ENCODE measurements at regions not wholly inside any gene's neighbourhood (a gene's known extent, or its start where the extent isn't known, plus 50 kb on each side); places are given as distances from the start of the nearest gene placed in this dataset.

GRCh38 chr4:133996431-133997121, 205.0 kb downstream of the PABPC4L start:
- TF ChIP-seq CTCF (conservative IDR thresholded peaks at IDR 0.05) (no peak), ZFX (IDR thresholded peaks at IDR 0.05) (no peak)
